SU-DHL-6 (cell line): ENCODE measurements at regions not wholly inside any gene's neighbourhood (a gene's known extent, or its start where the extent isn't known, plus 50 kb on each side); places are given as distances from the start of the nearest gene placed in this dataset.

Experiments used
- EZH2phosphoT487 ChIP-seq: fragments of 200-600 bp; sonication (generic), shearing (Covaris generic); conservative IDR thresholded peaks from 2 replicates; pipeline ENCODE4 v1.6.1; 2018; ENCODE audit warnings: mild to moderate bottlenecking, antibody characterized with exemption, low read length, moderate library complexity, mixed read lengths
- TF ChIP-seq, protein P1 (sequence below): fragments of 200-600 bp; sonication (generic); IDR thresholded peaks from one replicate; pipeline ENCODE4 v1.5.1; 2017; ENCODE audit warnings: antibody characterized with exemption, mild to moderate bottlenecking, low read length, moderate library complexity; ENCODE audit not compliant: insufficient read depth, poor library complexity, severe bottlenecking

DNA sequence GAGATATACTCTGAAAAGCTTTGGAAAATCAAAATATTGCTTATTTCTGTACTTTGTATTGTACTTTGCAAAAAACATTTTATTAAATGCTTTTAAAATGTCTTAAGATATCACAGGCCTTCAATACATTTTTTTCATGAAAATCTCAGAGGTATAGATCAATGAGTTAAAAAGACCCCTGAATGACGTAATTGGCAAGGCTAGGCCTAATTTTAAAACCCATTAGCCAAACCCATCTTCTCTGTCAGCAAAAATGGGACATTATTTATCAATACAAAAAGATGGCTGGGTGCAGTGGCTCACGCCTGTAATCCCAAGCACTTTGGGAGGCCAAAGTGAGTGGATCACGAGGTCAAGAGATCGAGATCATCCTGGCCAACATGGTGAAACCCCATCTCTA is 84.8 kb upstream of the PAK5 start:
- TF ChIP-seq, protein P1, sequence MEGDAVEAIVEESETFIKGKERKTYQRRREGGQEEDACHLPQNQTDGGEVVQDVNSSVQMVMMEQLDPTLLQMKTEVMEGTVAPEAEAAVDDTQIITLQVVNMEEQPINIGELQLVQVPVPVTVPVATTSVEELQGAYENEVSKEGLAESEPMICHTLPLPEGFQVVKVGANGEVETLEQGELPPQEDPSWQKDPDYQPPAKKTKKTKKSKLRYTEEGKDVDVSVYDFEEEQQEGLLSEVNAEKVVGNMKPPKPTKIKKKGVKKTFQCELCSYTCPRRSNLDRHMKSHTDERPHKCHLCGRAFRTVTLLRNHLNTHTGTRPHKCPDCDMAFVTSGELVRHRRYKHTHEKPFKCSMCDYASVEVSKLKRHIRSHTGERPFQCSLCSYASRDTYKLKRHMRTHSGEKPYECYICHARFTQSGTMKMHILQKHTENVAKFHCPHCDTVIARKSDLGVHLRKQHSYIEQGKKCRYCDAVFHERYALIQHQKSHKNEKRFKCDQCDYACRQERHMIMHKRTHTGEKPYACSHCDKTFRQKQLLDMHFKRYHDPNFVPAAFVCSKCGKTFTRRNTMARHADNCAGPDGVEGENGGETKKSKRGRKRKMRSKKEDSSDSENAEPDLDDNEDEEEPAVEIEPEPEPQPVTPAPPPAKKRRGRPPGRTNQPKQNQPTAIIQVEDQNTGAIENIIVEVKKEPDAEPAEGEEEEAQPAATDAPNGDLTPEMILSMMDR: no peak
- no peak for TF ChIP-seq EZH2phosphoT487
